ENCODE measurements at regions not wholly inside any gene's neighbourhood (a gene's known extent, or its start where the extent isn't known, plus 50 kb on each side); places are given as distances from the start of the nearest gene placed in this dataset.

DNA sequence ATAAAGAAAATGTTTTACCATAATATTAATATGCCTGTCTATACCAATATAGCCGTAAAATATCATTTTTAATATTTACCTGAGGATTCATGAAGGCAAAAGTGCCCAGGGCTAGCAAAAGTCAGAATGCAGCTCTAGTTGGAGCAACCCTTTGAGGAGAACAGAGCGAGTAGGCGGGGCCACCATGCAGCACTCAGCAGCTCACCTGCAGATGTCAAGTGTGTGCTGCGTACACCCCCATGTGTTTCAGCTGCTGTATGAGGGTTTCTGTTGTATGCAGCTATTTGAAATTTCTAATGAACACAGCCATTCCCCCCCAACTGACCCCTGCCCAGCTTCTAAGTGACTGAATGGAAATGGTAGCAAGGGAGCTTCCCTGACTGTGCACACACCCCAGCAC is 508.0 kb downstream of the QKI start:
- TF ChIP-seq TBP (optimal IDR thresholded peaks at IDR 0.05; ENCODE audit: low read depth, low read length) (no peak), THRB (CRISPR knock-in tag; conservative IDR thresholded peaks at IDR 0.05) (no peak), CTCF (IDR thresholded peaks at IDR 0.05 in 2 of 3, conservative IDR thresholded peaks at IDR 0.05 in 1 of 3; ENCODE audit: insufficient read depth in 2 of 3, low read depth in 1 of 3, low read length in 3 of 3) (peak in 2 of 3 experiments; percentile 16 to 17; a peak in 2 of 6 replicates), MYBL2 (IDR thresholded peaks at IDR 0.05; ENCODE audit: low read depth) (no peak), MYBL2 (CRISPR knock-in tag; IDR thresholded peaks at IDR 0.05; ENCODE audit: borderline replicate concordance) (no peak), GMEB1 (CRISPR knock-in tag; IDR thresholded peaks at IDR 0.05) (no peak), POLR2AphosphoS5 (IDR thresholded peaks at IDR 0.05; ENCODE audit: control insufficient read depth, insufficient read depth, low read depth, low read length) (no peak), LARP7 (IDR thresholded peaks at IDR 0.05) (no peak), SMC3 (conservative IDR thresholded peaks at IDR 0.05; ENCODE audit: insufficient read depth, low read depth, low read length) (no peak), RAD21 (CRISPR knock-in tag; conservative IDR thresholded peaks at IDR 0.05 in 1 of 2, IDR thresholded peaks at IDR 0.05 in 1 of 2) (no peak), ELK1 (CRISPR knock-in tag; IDR thresholded peaks at IDR 0.05) (no peak)
- TF ChIP-seq, protein P1, sequence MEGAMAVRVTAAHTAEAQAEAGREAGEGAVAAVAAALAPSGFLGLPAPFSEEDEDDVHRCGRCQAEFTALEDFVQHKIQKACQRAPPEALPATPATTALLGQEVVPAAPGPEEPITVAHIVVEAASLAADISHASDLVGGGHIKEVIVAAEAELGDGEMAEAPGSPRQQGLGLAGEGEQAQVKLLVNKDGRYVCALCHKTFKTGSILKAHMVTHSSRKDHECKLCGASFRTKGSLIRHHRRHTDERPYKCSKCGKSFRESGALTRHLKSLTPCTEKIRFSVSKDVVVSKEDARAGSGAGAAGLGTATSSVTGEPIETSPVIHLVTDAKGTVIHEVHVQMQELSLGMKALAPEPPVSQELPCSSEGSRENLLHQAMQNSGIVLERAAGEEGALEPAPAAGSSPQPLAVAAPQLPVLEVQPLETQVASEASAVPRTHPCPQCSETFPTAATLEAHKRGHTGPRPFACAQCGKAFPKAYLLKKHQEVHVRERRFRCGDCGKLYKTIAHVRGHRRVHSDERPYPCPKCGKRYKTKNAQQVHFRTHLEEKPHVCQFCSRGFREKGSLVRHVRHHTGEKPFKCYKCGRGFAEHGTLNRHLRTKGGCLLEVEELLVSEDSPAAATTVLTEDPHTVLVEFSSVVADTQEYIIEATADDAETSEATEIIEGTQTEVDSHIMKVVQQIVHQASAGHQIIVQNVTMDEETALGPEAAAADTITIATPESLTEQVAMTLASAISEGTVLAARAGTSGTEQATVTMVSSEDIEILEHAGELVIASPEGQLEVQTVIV (CRISPR knock-in tag; IDR thresholded peaks at IDR 0.05; ENCODE audit: borderline replicate concordance), result no peak

Measured in K562 (cell line).